MCF 10A (cell line): ENCODE measurements at regions not wholly inside any gene's neighbourhood (a gene's known extent, or its start where the extent isn't known, plus 50 kb on each side); places are given as distances from the start of the nearest gene placed in this dataset.

Source experiments
- BruUV-seq: library from RNA; stranded (reverse); fragments of 400-500 nt; replicated peaks from 2 replicates; lab custom pipeline; 2021; lab: Mats Ljungman, UMichigan
- CTCF ChIA-PET: fragments of 300-600 bp; sonication (Branson Sonifier 250); formaldehyde crosslinking; extraction: SDS; loops from one replicate; lab custom pipeline; 2021; ENCODE audit warnings: antibody characterized with exemption, inconsistent platforms; lab: Yijun Ruan, JAX
- POLR2A ChIA-PET: fragments of 300-600, 350-650 bp; sonication (Branson Sonifier 250); formaldehyde crosslinking; extraction: SDS; loops from one replicate; lab custom pipeline; 2020; ENCODE audit warnings: antibody characterized with exemption, inconsistent platforms; lab: Yijun Ruan, JAX
- DNase-seq: peaks from one replicate; pipeline ENCODE4 v3.0.0-alpha.2; 2018; ENCODE audit not compliant: unreplicated experiment
- H3K27ac Mint-ChIP-seq: one replicate; pipeline ENCODE4 v1.8.0; 2022; ENCODE audit warnings: mild to moderate bottlenecking, low read depth, mixed read lengths; ENCODE audit not compliant: unreplicated experiment
- H3K27me3 Mint-ChIP-seq: one replicate; pipeline ENCODE4 v1.8.0; 2022; ENCODE audit warnings: mixed read lengths; ENCODE audit not compliant: insufficient read depth, unreplicated experiment
- H3K36me3 Mint-ChIP-seq: one replicate; pipeline ENCODE4 v1.8.0; 2022; ENCODE audit warnings: mild to moderate bottlenecking, moderate library complexity, mixed read lengths; ENCODE audit not compliant: insufficient read depth, unreplicated experiment
- H3K4me1 Mint-ChIP-seq: one replicate; pipeline ENCODE4 v1.8.0; 2022; ENCODE audit warnings: mixed read lengths; ENCODE audit not compliant: insufficient read depth, unreplicated experiment
- H3K4me3 Mint-ChIP-seq: one replicate; pipeline ENCODE4 v1.8.0; 2022; ENCODE audit warnings: mild to moderate bottlenecking, moderate library complexity, mixed read lengths; ENCODE audit not compliant: unreplicated experiment
- H3K9me3 Mint-ChIP-seq: one replicate; pipeline ENCODE4 v1.8.0; 2022; ENCODE audit warnings: mixed read lengths; ENCODE audit not compliant: unreplicated experiment
- CTCF ChIP-seq: fragments of 200-600 bp; IDR thresholded peaks from one replicate; pipeline ENCODE4 v1.8.0; 2022; ENCODE audit warnings: antibody characterized with exemption, mild to moderate bottlenecking; ENCODE audit not compliant: unreplicated experiment
- intact Hi-C: fragments of 100-400 bp; cut with micrococcal nuclease; formaldehyde crosslinking; loops from 2 replicates; pipeline ENCODE4 v1.14.1; 2022

DNA sequence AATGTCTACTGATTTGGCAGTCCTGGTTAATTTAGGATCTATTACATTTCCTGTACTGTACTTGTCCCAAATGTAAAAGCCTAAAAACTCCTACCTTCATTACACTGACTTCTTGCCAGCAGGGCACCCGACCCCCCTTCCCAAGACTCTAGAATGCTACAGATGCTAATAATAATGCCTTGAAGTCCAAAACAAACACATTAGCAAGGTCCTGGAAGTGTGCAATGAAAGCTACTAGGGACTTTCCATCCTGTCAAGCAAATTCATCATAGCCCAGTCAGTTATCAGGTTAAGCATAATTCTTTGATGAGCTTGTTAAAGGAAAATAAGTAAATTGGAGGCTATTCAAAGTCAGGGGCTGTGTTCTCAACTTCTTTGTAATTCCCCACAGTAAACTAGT, 115.3 kb upstream of the RBBP8 start:
- BruUV-seq: no TSS peak
- intact Hi-C loops: loop anchor here (10.0 kb wide), 1 partner anchor 557 kb away; no protein-coding TSS in a partner anchor

GRCh38 chr18:22822024-22822423, 111.1 kb upstream of the RBBP8 start:
- no peak for TF ChIP-seq CTCF
- no TSS peak for BruUV-seq
- Mint-ChIP-seq H3K27ac (no peak overlapping the region), H3K4me1 (peaks cover 20% of the 10 kb centered on the region), H3K27me3 (no peaks in the 10 kb centered on the region), H3K4me3 (no peak overlapping the region), H3K9me3 (no peaks in the 10 kb centered on the region), H3K36me3 (no peaks in the 10 kb centered on the region)
- intact Hi-C loops: no loop called here
- DNase-seq: peak; percentile 89
- POLR2A ChIA-PET: interaction anchor here (0.5 to 2.1 kb wide), 7 partner anchors 9 to 489 kb away, joined by 3 to 11 read pairs (median 4); partner anchors contain the start of gene RBBP8
- CTCF ChIA-PET: interaction anchor here (0.8 to 1.8 kb wide), 4 partner anchors 24 to 171 kb away, joined by 3 to 7 read pairs (median 4); no protein-coding TSS in a partner anchor

More for the DNA sequence above, 115.3 kb upstream of the RBBP8 start:
- no peak overlapping the region for H3K4me3 Mint-ChIP-seq
- no peak for TF ChIP-seq CTCF
- no peaks in the 10 kb centered on the region for H3K27me3 Mint-ChIP-seq
- no peaks in the 10 kb centered on the region for H3K9me3 Mint-ChIP-seq
- CTCF ChIA-PET: interaction anchor here (0.5 to 7.2 kb wide), 5 partner anchors 8 to 167 kb away, joined by 3 to 75 read pairs (median 5); no protein-coding TSS in a partner anchor
- POLR2A ChIA-PET: interaction anchor here (0.7 to 2.9 kb wide), 10 partner anchors 9 to 605 kb away, joined by 3 to 25 read pairs (median 4); partner anchors contain the start of gene RBBP8
- peak; percentile 54 for DNase-seq
- H3K27ac Mint-ChIP-seq: peak overlapping the region; percentile 40
- no peaks in the 10 kb centered on the region for H3K36me3 Mint-ChIP-seq
- H3K4me1 Mint-ChIP-seq: peaks cover 21% of the 10 kb centered on the region

GRCh38 chr18:22822841-22823508, 110.2 kb upstream of the RBBP8 start:
- Mint-ChIP-seq H3K27ac (no peak overlapping the region), H3K4me3 (no peak overlapping the region), H3K36me3 (no peaks in the 10 kb centered on the region), H3K27me3 (no peaks in the 10 kb centered on the region), H3K4me1 (peaks cover 21% of the 10 kb centered on the region), H3K9me3 (peaks cover 4% of the 10 kb centered on the region)
- DNase-seq: no peak
- intact Hi-C loops: no loop called here
- TF ChIP-seq CTCF: no peak
- ChIA-PET CTCF (interaction anchor here (0.6 to 1.2 kb wide), 4 partner anchors 26 to 574 kb away, joined by 3 read pairs; no protein-coding TSS in a partner anchor), POLR2A (interaction anchor here (0.7 to 5.7 kb wide), 8 partner anchors 19 to 488 kb away, joined by 3 to 54 read pairs (median 4); partner anchors contain the start of gene RBBP8)
- BruUV-seq: no TSS peak

DNA sequence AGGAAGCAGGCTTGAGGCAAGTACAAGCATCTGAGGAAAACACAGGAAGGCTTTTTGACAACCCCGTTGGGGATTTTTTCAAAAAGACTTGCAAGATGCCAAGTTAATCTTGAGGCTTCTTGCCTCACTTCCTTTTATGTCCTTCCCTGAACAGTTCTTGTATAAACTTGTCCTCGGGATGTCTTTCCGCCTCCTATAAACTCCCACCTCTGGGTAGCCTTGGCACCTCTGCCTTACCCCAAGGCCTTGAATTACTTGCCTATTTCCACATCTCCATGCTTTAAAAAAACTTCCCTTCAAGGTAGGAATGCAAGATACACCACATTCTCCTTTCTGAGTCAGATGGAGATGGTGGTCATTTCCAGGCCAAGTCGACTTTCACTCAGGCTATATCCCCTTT, 106.4 kb upstream of the RBBP8 start:
- BruUV-seq: no TSS peak
- TF ChIP-seq CTCF: no peak
- H3K4me3 Mint-ChIP-seq: peak overlapping the region; percentile 13
- H3K27ac Mint-ChIP-seq: peak overlapping the region; percentile 72
- no peaks in the 10 kb centered on the region for H3K27me3 Mint-ChIP-seq
- intact Hi-C loops: loop anchor here (5.0 kb wide), 2 partner anchors 106 to 151 kb away; partner anchors contain the start of gene RBBP8
- H3K9me3 Mint-ChIP-seq: peaks cover 7% of the 10 kb centered on the region
- POLR2A ChIA-PET: interaction anchor here (1.0 to 5.7 kb wide), 16 partner anchors 9 to 627 kb away, joined by 3 to 55 read pairs (median 8); partner anchors contain the start of genes RBBP8 and RIOK3
- DNase-seq: peak; percentile 98
- peaks cover 32% of the 10 kb centered on the region for H3K4me1 Mint-ChIP-seq
- H3K36me3 Mint-ChIP-seq: no peaks in the 10 kb centered on the region
- CTCF ChIA-PET: interaction anchor here (0.6 to 1.9 kb wide), 4 partner anchors 9 to 168 kb away, joined by 3 to 9 read pairs (median 5); no protein-coding TSS in a partner anchor
